ENCODE measurements at regions not wholly inside any gene's neighbourhood (a gene's known extent, or its start where the extent isn't known, plus 50 kb on each side); places are given as distances from the start of the nearest gene placed in this dataset.

GRCh38 chr14:101464310-101464983, 96.8 kb upstream of the DIO3 start:
- no peak overlapping the region for H3K27ac ChIP-seq (ENCODE audit: low read depth in 2 of 2, low read length in 1 of 2)
- TF ChIP-seq CHD2 (IDR thresholded peaks at IDR 0.05; ENCODE audit: low read length, partially characterized antibody): no peak
- TF ChIP-seq REST (IDR thresholded peaks at IDR 0.05; ENCODE audit: low read depth, low read length): no peak
- TF ChIP-seq TCF12 (IDR thresholded peaks at IDR 0.05): no peak
- no peak for TF ChIP-seq GATA2 (CRISPR knock-in tag; IDR thresholded peaks at IDR 0.05)
- TF ChIP-seq RXRA (IDR thresholded peaks at IDR 0.05; ENCODE audit: borderline replicate concordance, low read depth): no peak
- TF ChIP-seq USF1 (IDR thresholded peaks at IDR 0.05; ENCODE audit: borderline replicate concordance, low read depth): no peak
- no peak for TF ChIP-seq EP300 (IDR thresholded peaks at IDR 0.05; ENCODE audit: borderline replicate concordance in 1 of 2, low read depth in 1 of 2, low read length in 1 of 2)
- TF ChIP-seq MAX (IDR thresholded peaks at IDR 0.05; ENCODE audit: low read depth): no peak
- TF ChIP-seq ELF1 (IDR thresholded peaks at IDR 0.05): no peak
- TF ChIP-seq ZBTB33 (IDR thresholded peaks at IDR 0.05; ENCODE audit: borderline replicate concordance, low read depth): no peak
- no peak for TF ChIP-seq EZH2phosphoT487 (IDR thresholded peaks at IDR 0.05; ENCODE audit: borderline replicate concordance, low read depth)
- TF ChIP-seq FOXJ3 (CRISPR knock-in tag; IDR thresholded peaks at IDR 0.05): no peak
- no peak for TF ChIP-seq TEAD4 (IDR thresholded peaks at IDR 0.05; ENCODE audit: borderline replicate concordance, insufficient read depth)
- TF ChIP-seq POLR2AphosphoS5 (IDR thresholded peaks at IDR 0.05; ENCODE audit: low read depth, low read length): no peak
- no peak for TF ChIP-seq FOXM1 (IDR thresholded peaks at IDR 0.05; ENCODE audit: low read depth)
- no peak for TF ChIP-seq FOSL2 (IDR thresholded peaks at IDR 0.05; ENCODE audit: borderline replicate concordance, low read depth)
- ChIA-PET POLR2A (no interaction called here), CTCF (no interaction called here)
- no peaks in the 10 kb centered on the region for H3K9me2 ChIP-seq
- H3K4me1 ChIP-seq (ENCODE audit: control insufficient read depth in 1 of 2, insufficient read depth in 2 of 2, low read depth in 1 of 2, low read length in 1 of 2): no peaks in the 10 kb centered on the region
- H3K27me3 ChIP-seq (ENCODE audit: insufficient read depth): no peaks in the 10 kb centered on the region
- no peak overlapping the region for H3K4me2 ChIP-seq
- no peak overlapping the region for H3K9ac ChIP-seq
- no peaks in the 10 kb centered on the region for H3K36me3 ChIP-seq (replicated peaks in 1 of 2; ENCODE audit: control insufficient read depth in 1 of 2, insufficient read depth in 2 of 2, low read length in 1 of 2)
- H3F3A ChIP-seq (replicated peaks; ENCODE audit: insufficient read depth): no peaks in the 10 kb centered on the region
- H3K9me3 ChIP-seq: no peaks in the 10 kb centered on the region; the same call in 1 of the 2 replicates
- no peak overlapping the region for H2AFZ ChIP-seq (ENCODE audit: low read depth)
- no peak for DNase-seq
- no peaks in the 10 kb centered on the region for H3K79me2 ChIP-seq (ENCODE audit: insufficient read depth)
- H3K4me3 ChIP-seq (ENCODE audit: low read depth in 2 of 2, low read length in 1 of 2): no peak overlapping the region
- H4K20me1 ChIP-seq (ENCODE audit: insufficient read depth): no peaks in the 10 kb centered on the region
- 55% methylated on average over 15 of the region's 17 CpGs for WGBS (ENCODE audit: low lambda C conversion rate)

All from SK-N-SH (cell line).